ENCODE measurements at regions not wholly inside any gene's neighbourhood (a gene's known extent, or its start where the extent isn't known, plus 50 kb on each side); places are given as distances from the start of the nearest gene placed in this dataset.

DNA sequence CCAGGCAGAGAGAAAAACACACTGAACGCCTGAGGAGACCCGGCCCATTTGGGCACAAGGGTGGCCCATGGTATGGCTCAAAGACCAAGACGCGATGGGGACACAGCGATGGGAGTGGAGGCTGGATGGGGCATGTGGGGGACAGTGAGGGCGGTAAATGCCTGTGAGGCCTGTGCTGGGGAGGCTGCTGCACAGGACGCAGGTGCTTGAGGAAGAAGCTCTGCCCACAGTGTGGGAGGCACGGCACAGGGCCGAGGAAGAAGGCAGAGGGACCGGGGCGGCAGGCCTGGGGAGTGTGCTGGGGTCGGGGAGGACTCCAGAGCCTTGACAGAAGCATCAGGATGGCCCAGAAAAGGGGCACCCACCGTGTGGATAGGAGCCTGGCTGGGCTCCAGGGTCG is 75.9 kb upstream of the WNT11 start:
- TF ChIP-seq, protein P1, sequence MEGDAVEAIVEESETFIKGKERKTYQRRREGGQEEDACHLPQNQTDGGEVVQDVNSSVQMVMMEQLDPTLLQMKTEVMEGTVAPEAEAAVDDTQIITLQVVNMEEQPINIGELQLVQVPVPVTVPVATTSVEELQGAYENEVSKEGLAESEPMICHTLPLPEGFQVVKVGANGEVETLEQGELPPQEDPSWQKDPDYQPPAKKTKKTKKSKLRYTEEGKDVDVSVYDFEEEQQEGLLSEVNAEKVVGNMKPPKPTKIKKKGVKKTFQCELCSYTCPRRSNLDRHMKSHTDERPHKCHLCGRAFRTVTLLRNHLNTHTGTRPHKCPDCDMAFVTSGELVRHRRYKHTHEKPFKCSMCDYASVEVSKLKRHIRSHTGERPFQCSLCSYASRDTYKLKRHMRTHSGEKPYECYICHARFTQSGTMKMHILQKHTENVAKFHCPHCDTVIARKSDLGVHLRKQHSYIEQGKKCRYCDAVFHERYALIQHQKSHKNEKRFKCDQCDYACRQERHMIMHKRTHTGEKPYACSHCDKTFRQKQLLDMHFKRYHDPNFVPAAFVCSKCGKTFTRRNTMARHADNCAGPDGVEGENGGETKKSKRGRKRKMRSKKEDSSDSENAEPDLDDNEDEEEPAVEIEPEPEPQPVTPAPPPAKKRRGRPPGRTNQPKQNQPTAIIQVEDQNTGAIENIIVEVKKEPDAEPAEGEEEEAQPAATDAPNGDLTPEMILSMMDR (IDR thresholded peaks at IDR 0.05) = no peak
- TF ChIP-seq POLR2A (IDR thresholded peaks at IDR 0.05) = no peak
